ENCODE measurements at regions not wholly inside any gene's neighbourhood (a gene's known extent, or its start where the extent isn't known, plus 50 kb on each side); places are given as distances from the start of the nearest gene placed in this dataset.
"Not testable (repeated sequence)": the region's sequence is repeated elsewhere in the genome, so short reads cannot be mapped to it uniquely, and the experiment has no call there.

GRCh38 chr10:47711428-47711827 lies 52.0 kb downstream of the SYT15B start:
- DNase-seq = not testable (repeated sequence)

DNA sequence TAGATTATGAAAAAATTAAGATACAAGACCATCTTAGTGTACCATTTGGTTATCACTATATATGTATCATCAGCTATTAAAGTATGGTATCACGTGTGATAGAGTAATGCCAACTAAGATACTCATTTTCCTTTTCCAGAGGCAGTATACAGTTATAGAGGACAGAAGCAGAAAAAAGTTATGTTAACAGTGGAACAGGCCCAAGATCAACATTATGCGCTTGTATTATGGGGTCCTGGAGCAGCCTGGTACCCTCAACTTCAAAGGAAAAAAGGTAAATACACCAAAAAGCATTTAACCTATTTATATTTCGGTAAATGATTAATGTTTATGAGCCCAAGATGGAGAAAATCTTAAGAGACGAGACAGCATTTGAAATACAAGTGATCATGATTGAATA lies 52.9 kb downstream of the SYT15B start:
- not testable (repeated sequence) for DNase-seq

DNA sequence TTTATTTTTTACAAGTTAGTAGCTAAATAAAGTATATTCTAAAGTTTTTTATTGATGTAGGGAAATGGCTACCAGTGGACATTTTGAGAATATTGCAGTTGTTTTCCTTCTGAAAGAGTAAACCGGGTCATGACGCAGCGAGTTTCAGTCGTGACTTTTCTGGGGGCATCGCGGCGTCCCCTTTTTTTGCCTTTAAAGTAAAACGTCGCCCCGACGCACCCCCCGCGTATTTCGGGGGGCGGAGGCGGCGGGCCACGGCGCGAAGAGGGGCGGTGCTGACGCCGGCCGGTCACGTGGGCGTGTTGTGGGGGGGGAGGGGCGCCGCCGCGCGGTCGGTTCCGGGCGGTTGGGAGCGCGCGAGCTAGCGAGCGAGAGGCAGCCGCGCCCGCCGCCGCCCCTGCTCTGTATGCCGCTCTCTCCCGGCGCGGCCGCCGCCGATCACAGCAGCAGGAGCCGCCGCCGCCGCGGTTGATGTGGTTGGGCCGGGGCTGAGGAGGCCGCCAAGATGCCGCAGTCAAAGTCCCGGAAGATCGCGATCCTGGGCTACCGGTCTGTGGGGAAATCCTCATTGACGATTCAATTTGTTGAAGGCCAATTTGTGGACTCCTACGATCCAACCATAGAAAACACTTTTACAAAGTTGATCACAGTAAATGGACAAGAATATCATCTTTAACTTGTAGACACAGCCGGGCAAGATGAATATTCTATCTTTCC lies 57.5 kb downstream of the SYT15B start:
- peak; percentile 68 for DNase-seq

- not testable (repeated sequence) for DNase-seq
These were observed 62.1 kb downstream of the SYT15B start for GRCh38 chr10:47701285-47701684.

GRCh38 chr10:47699854-47700253 lies 63.5 kb downstream of the SYT15B start:
- DNase-seq = not testable (repeated sequence)

GRCh38 chr10:47696170-47696569 lies 67.2 kb downstream of the SYT15B start:
- not testable (repeated sequence) for DNase-seq

DNA sequence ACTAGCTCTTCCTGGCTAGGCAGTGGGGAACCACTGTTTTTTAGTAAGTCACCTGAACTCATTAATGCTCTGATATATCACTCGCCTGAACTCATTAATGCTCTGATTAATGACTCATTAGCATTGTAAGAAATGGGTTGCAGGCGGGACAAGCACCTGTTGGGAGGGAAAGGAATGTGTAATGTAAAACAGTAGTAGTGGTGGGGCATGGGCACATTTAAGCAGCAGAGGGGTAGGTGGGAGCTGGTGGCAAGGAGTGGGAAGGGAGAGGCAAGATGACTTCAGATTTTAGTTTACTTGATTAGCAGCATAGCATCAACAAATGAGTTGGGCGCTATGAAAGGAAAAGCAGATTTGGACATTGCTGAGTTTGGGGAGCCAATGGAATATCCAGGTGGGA lies 68.2 kb downstream of the SYT15B start:
- not testable (repeated sequence) for DNase-seq

GRCh38 chr10:47690304-47690703 lies 73.1 kb downstream of the SYT15B start:
- DNase-seq = not testable (repeated sequence)

GRCh38 chr10:47683826-47684475 lies 79.4 kb downstream of the SYT15B start:
- DNase-seq = not testable (repeated sequence)

- DNase-seq = not testable (repeated sequence)
These were observed 81.8 kb downstream of the SYT15B start for GRCh38 chr10:47681638-47681990.

DNA sequence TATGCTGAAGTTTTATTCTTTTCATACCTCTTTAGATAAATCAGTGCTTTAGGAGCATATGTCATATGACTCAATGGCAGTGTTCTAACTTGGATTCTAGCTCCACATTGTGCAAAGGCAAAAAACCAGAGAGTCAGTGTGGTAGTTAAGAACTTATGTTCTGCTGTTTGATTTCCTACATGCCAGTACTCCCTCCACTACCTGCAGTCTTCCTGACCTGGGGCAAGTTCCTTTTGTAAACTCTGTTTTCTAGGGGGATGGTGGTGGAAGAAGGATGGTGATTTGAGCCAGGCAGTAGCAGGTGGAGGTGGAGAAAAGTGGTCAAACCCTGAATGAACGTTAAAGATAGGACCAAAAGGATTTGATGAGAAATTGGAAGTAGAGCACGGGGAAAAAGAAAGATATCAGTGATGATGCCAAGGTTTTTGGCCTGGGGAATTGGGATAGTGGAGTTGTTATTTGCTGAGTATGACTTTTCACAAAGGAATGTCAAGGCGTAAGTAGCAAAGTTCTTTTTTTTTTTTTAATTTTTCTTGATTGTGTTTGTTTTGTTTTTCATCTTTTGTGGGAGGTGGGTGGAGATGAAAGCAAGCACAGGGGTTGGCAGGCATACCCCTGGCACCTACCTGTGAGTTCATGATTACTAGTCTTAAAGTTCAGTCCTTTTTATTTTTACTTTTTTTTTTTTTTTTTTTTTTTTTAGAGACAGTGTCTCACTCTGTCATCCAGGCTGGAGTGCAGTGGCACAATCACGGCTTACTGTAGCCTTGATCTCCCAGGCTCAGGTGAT lies 82.3 kb downstream of the SYT15B start:
- DNase-seq = not testable (repeated sequence)

GRCh38 chr10:47676102-47676501 lies 87.3 kb downstream of the SYT15B start:
- DNase-seq = not testable (repeated sequence)

DNA sequence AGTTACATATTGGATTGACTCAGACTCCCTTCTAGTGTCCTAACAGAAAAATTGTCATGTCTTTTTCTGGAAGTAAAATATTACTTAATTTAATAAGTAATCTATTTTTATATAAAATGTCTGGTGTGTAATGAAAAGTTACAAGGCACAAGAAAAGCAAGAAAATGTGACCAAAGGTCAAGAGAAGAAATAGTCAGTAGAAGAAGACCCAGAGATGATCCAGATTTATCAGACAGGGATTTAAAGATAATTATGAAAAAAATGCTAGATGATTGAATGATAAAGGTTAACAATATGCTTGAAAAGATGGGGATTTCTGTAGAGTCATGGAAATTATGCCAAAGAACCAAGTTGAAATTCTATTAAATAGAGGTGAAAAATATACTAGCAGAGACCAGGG lies 87.8 kb downstream of the SYT15B start:
- not testable (repeated sequence) for DNase-seq

DNA sequence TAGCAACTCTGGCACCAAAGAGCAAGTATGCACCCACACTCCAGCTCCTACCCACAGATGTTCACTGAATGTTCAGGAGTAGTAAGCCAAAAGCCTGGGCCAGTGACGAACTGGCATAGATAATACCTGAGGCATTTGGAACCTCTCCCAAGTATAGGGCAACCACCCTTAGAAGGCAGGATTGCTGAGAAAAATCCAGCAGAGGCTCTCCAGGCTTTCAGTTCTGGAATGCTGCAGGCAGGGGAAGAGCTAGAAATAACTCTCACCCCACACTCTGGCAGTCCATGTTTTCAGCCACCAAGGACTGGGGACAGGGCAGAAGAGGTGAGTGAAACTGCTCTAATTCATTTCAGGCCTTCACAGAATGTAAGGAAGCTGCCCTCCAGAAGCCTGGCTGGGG lies 90.3 kb downstream of the SYT15B start:
- not testable (repeated sequence) for DNase-seq

- DNase-seq = not testable (repeated sequence)
These were observed 92.5 kb downstream of the SYT15B start for GRCh38 chr10:47670857-47671256.

- DNase-seq = not testable (repeated sequence)
These were observed 101.3 kb downstream of the SYT15B start for GRCh38 chr10:47661955-47662577.

DNA sequence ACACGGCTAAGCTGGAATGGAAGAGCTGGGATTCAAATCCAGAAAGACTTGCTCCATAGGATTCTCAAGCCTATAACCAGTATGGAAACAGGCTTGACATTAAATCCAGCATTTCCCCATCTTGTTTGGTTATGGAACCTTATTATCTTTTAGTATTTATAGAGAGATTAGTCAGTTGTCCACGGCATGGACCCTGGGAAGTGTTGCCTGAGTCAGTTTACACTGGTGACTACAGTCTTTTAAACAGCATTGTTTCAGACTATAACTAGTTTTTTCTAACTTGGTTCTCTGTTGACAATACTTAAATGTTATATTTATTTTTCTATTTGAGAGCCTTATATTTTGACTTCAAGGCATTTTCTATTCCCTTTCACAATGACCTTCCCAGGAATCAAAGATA lies 106.7 kb downstream of the SYT15B start:
- DNase-seq = not testable (repeated sequence)

DNA sequence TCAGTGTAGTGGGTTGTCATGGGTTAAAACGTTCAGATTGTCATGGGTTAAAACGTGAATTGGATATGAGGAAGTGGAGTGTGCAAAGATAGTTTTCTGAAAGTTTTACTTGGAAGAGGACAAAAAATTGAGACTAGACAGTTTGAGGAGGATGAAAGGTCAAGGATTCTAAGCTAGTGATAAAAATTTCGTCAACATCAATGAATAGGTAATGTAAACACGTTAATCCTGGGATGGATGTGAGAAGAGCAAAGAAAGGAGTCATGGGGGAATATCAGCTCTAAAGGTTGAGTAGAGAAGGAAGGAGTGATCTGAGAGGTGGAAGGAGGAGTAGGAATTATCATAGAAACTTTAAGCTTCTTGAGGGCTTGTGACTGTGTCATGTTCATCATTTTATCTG lies 109.2 kb downstream of the SYT15B start:
- DNase-seq = not testable (repeated sequence)

DNA sequence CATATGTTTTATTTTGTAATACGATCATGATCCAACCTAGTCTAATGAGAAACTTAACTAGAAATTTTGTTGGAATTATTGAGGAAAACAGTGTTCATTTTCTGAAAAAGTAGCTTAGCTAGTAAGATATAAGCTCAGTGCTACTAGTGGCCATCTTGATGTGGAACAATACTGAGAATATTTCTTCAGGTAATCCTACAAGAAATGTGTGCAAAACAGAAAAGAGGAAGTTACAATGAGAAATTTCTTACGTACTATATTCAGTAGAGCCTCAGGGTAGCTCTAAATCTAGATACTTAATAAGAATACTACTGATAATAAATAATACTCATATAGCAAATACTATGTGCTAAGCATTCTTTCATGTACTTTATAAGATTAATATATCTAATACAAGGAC lies 114.8 kb downstream of the SYT15B start:
- not testable (repeated sequence) for DNase-seq

DNA sequence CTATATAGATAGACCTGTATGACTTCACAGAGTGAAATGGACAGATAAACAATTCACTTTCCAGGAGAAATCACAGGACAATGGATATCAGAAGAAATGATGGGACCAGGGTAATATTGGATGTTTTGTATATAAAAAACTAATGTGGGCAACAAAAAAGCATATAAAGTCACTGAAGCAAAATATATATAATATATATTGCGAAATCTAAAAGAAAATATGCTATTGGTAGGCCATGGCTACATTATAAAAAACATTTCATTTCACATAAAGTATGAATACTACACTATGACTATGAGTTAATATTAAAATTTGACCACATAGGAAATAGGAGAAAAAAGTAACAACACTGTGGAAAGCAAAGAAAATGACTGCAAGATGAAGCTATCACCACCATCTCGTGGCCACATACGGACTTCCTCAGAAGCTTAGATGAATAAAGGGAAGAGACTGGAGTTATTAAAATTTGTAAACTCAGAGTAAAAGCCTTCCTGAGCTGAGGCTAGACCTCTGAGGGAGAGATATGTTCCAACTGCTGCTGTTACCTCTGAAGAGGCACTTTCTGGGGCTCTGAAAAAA lies 115.8 kb downstream of the SYT15B start:
- DNase-seq = not testable (repeated sequence)

GRCh38 chr10:47646686-47647273 lies 116.6 kb downstream of the SYT15B start:
- peak; percentile 39 for DNase-seq

GRCh38 chr10:47626975-47627374 lies 103.5 kb upstream of the AGAP9 start:
- not testable (repeated sequence) for DNase-seq
